ENCODE measurements at regions not wholly inside any gene's neighbourhood (a gene's known extent, or its start where the extent isn't known, plus 50 kb on each side); places are given as distances from the start of the nearest gene placed in this dataset.

DNA sequence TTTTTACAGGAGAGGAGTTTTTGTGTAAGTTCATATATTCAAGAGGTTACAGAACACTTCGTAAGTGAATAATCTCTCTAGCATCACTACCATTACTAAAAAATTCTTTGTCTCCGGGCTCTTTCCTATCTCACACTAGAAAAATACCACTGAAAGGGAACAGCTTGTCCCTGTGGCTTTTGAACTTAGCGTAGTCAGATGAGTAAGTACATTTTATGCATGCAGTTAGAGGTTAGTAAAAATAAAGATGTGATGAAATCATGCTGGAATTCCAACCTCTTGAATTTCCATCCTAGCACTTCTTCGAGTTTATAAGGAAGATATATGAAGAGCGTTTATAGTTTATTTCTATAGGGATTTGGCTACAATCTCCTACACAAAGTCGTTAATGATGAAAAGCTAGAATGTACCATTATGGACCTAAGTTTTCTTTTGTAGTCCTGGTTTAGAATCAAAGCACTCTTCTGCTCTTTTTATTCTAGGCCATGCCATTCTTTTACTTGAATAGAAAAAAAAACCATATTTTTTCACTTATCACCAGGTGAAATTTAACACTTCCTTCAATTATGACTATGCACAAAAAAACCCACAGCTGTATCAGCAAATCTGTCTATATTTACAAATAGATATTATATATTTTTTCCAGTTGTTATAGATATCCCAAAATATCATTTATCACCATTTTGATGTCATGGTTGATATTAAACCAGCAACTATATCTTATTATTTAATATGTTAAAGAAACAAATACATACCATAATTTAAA lies 139.9 kb upstream of the PCDH9 start:
- Histone ChIP-seq H3K27ac (no peak overlapping the region), H3K4me3 (no peak overlapping the region), H3K4me1 (no peaks in the 10 kb centered on the region), H3K9me3 (no peaks in the 10 kb centered on the region), H3K4me2 (no peak overlapping the region)
- TF ChIP-seq HEYL (CRISPR knock-in tag; IDR thresholded peaks at IDR 0.05) (no peak), POLR2AphosphoS2 (conservative IDR thresholded peaks at IDR 0.05; ENCODE audit: low read length) (no peak), CBX8 (IDR thresholded peaks at IDR 0.05) (no peak), FOSB (CRISPR knock-in tag; IDR thresholded peaks at IDR 0.05) (no peak), NFE2L2 (conservative IDR thresholded peaks at IDR 0.05; ENCODE audit: low read length) (no peak), TFCP2L1 (CRISPR knock-in tag; IDR thresholded peaks at IDR 0.05) (no peak), KDM5A (IDR thresholded peaks at IDR 0.05) (no peak), ESRRA (IDR thresholded peaks at IDR 0.05; ENCODE audit: borderline replicate concordance, low read length) (no peak), CHD4 (IDR thresholded peaks at IDR 0.05; ENCODE audit: borderline replicate concordance) (no peak)
- TF ChIP-seq, protein P1, sequence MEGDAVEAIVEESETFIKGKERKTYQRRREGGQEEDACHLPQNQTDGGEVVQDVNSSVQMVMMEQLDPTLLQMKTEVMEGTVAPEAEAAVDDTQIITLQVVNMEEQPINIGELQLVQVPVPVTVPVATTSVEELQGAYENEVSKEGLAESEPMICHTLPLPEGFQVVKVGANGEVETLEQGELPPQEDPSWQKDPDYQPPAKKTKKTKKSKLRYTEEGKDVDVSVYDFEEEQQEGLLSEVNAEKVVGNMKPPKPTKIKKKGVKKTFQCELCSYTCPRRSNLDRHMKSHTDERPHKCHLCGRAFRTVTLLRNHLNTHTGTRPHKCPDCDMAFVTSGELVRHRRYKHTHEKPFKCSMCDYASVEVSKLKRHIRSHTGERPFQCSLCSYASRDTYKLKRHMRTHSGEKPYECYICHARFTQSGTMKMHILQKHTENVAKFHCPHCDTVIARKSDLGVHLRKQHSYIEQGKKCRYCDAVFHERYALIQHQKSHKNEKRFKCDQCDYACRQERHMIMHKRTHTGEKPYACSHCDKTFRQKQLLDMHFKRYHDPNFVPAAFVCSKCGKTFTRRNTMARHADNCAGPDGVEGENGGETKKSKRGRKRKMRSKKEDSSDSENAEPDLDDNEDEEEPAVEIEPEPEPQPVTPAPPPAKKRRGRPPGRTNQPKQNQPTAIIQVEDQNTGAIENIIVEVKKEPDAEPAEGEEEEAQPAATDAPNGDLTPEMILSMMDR (IDR thresholded peaks at IDR 0.05), result no peak
- no peak for DNase-seq (ENCODE audit: low read depth in 1 of 2, low spot score in 1 of 2)
- POLR2A ChIA-PET, result no interaction called here
- no peak for FAIRE-seq
- CTCF ChIA-PET, result no interaction called here
- ATAC-seq, result no peak
- 48% methylated on average over 6 of the region's 6 CpGs for WGBS (ENCODE audit: missing lambda C conversion rate)

DNA sequence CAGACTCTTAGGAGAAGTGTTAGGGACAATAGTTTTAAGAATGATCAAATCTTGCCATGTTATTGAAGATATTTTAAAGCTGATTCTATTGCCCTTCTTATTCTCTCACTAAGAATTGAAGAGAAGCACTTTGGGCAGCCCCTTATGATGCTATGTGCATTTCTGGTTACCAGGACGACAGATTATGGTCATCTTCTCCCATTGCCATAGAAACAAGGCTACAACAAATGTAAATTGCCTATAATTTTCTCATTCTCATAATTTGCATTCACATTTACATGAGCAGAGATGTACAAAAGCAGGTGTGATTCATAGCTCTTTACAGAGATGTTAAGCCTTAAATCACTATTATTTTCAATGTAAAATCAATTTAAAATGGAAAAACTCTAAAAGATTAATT lies 137.3 kb upstream of the PCDH9 start:
- POLR2A ChIA-PET, result interaction anchor here (0.6 kb wide), 1 partner anchor 10 kb away, joined by 3 read pairs; no protein-coding TSS in a partner anchor
- no peak for ATAC-seq
- no peaks in the 10 kb centered on the region for H3K4me1 ChIP-seq
- DNase-seq (ENCODE audit: low read depth in 1 of 2, low spot score in 1 of 2), result no peak
- H3K4me3 ChIP-seq, result no peak overlapping the region
- H3K4me2 ChIP-seq, result no peak overlapping the region
- WGBS (ENCODE audit: missing lambda C conversion rate), result 0% methylated on average over 1 of the region's 1 CpG
- no peak overlapping the region for H3K27ac ChIP-seq
- H3K9me3 ChIP-seq, result no peaks in the 10 kb centered on the region
- FAIRE-seq, result no peak
- TF ChIP-seq, protein P2, sequence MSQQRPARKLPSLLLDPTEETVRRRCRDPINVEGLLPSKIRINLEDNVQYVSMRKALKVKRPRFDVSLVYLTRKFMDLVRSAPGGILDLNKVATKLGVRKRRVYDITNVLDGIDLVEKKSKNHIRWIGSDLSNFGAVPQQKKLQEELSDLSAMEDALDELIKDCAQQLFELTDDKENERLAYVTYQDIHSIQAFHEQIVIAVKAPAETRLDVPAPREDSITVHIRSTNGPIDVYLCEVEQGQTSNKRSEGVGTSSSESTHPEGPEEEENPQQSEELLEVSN (IDR thresholded peaks at IDR 0.05; ENCODE audit: borderline replicate concordance, low read depth), result no peak
- TF ChIP-seq FOXS1 (CRISPR knock-in tag; IDR thresholded peaks at IDR 0.05), result no peak
- no peak for TF ChIP-seq TFCP2L1 (CRISPR knock-in tag; IDR thresholded peaks at IDR 0.05)
- no peak for TF ChIP-seq POLR2AphosphoS2 (conservative IDR thresholded peaks at IDR 0.05; ENCODE audit: low read length)
- TF ChIP-seq KDM5A (IDR thresholded peaks at IDR 0.05), result no peak
- TF ChIP-seq CHD4 (IDR thresholded peaks at IDR 0.05; ENCODE audit: borderline replicate concordance), result no peak
- TF ChIP-seq ZSCAN20 (CRISPR knock-in tag; IDR thresholded peaks at IDR 0.05), result no peak
- TF ChIP-seq RARB (CRISPR knock-in tag; IDR thresholded peaks at IDR 0.05), result no peak
- no peak for TF ChIP-seq TP53 (CRISPR knock-in tag; IDR thresholded peaks at IDR 0.05)
- no peak for TF ChIP-seq BHLHE40 (IDR thresholded peaks at IDR 0.05; ENCODE audit: low read depth, low read length)
- TF ChIP-seq ZNF302 (CRISPR knock-in tag; IDR thresholded peaks at IDR 0.05), result no peak
- no peak for TF ChIP-seq RNF2 (IDR thresholded peaks at IDR 0.05; ENCODE audit: borderline replicate concordance, low read depth)
- TF ChIP-seq EHMT2 (IDR thresholded peaks at IDR 0.05; ENCODE audit: low read depth), result no peak
- no peak for TF ChIP-seq SMC3 (IDR thresholded peaks at IDR 0.05)
- CTCF ChIA-PET, result no interaction called here

DNA sequence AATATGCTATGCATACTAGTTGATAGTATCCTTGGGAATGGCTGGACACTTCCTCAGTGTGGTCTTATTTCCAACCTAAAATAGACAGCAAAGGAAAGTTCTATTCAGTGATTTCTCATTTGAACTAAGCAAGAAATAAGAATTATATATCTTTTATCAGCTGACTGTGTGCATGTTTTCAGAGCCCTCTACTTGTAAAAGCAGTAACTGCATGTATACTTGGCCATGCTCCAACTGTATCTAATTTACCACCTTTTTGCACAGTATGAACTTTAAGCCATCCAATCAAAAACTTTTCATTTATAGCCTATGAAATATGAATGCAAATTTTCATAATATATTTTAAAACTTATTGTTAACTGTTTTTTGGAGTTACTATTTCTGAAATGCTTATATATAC lies 136.4 kb upstream of the PCDH9 start:
- FAIRE-seq (no peak), DNase-seq (ENCODE audit: low read depth in 1 of 2, low spot score in 1 of 2) (peak in 1 of 2 experiments; percentile 11), ATAC-seq (no peak)
- no peaks in the 10 kb centered on the region for H3K4me1 ChIP-seq
- H3K27ac ChIP-seq, result no peak overlapping the region
- H3K4me3 ChIP-seq, result no peak overlapping the region
- ChIA-PET POLR2A (interaction anchor here (0.6 kb wide), 1 partner anchor 9 kb away, joined by 3 read pairs; no protein-coding TSS in a partner anchor), CTCF (no interaction called here)
- H3K9me3 ChIP-seq, result no peaks in the 10 kb centered on the region
- TF ChIP-seq RARB (CRISPR knock-in tag; IDR thresholded peaks at IDR 0.05) (no peak), CEBPB (IDR thresholded peaks at IDR 0.05) (no peak), RAD21 (conservative IDR thresholded peaks at IDR 0.05 in 1 of 2, IDR thresholded peaks at IDR 0.05 in 1 of 2) (0 out of 5 replicates have a peak, but pooled peaks of 1 of the 2 experiments have one; percentile 3)
- TF ChIP-seq, protein P3, sequence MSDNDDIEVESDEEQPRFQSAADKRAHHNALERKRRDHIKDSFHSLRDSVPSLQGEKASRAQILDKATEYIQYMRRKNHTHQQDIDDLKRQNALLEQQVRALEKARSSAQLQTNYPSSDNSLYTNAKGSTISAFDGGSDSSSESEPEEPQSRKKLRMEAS (IDR thresholded peaks at IDR 0.05), result no peak
- H3K4me2 ChIP-seq, result no peak overlapping the region
